Upper lobe of right lung (tissue), 1 donor: ENCODE measurements at regions not wholly inside any gene's neighbourhood (a gene's known extent, or its start where the extent isn't known, plus 50 kb on each side); places are given as distances from the start of the nearest gene placed in this dataset.

ENCODE experiments used
- ATAC-seq: fragments of 200-7000 bp; cut with Tn5 transposase; one replicate; pipeline ENCODE4 v1.9.1; 2020; ENCODE audit warnings: mild to moderate bottlenecking, moderate library complexity
- DNase-seq: peaks from one replicate; pipeline ENCODE4 v3.0.0-alpha.2; 2020
- H3K27ac ChIP-seq: fragments of 200-600 bp; one replicate; pipeline ENCODE4 v1.8.0; 2022
- H3K27me3 ChIP-seq: fragments of 200-600 bp; one replicate; pipeline ENCODE4 v1.8.0; 2022; ENCODE audit warnings: mild to moderate bottlenecking
- H3K36me3 ChIP-seq: fragments of 200-600 bp; one replicate; pipeline ENCODE4 v1.8.0; 2022
- H3K4me1 ChIP-seq: fragments of 200-600 bp; one replicate; pipeline ENCODE4 v1.8.0; 2022
- H3K4me3 ChIP-seq: fragments of 200-600 bp; one replicate; pipeline ENCODE4 v1.8.0; 2022; ENCODE audit warnings: mild to moderate bottlenecking
- H3K9me3 ChIP-seq: fragments of 200-600 bp; one replicate; pipeline ENCODE4 v1.8.0; 2022
- CTCF ChIP-seq: fragments of 200-600 bp; IDR thresholded peaks from one replicate; pipeline ENCODE4 v1.8.0; 2022; ENCODE audit warnings: antibody characterized with exemption
- intact Hi-C: fragments of 100-400 bp; cut with DNase I; formaldehyde crosslinking; loops from one replicate; pipeline ENCODE4 v1.11.0; 2022
- donor health status: DM: no; HTN: yes; CAD: no; lungs with severe emphysema.

DNA sequence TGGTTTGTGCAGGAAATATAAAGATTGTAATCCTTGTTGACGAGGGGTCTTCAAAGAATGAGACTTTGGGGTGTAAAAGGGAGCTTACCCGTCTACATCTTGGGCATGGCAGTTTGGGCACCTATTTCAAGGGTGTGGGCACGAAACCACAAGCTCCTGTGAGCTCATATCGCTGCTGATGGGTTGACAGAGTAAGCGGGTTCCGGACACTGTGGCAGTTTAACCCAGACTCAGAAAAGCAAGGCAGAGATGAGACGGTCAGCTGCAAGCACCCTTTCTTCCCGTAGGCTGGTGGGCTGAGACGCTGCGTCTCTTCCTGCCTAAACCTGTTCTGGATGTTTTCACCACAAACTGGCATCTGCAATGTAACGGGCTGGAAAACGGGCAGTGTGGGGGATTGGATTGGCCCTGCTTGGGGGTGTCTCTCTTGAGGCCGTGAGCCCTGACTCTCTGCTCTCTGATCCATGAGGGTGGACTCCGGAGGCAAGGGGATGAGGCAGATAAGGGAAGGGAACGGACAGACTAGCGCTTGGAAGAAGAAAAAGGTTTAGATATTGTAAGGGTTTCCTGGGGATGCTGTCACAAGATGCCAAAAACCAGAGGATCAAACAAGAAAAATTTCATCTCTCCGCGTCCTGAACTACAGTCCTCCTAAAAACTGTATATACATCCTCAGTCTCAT, 237.5 kb downstream of the SHOX start:
- DNase-seq (no peak), ATAC-seq (no peak)
- no peaks in the 10 kb centered on the region for H3K27me3 ChIP-seq
- H3K4me1 ChIP-seq: no peaks in the 10 kb centered on the region
- no peak for TF ChIP-seq CTCF
- H3K36me3 ChIP-seq: no peaks in the 10 kb centered on the region
- H3K9me3 ChIP-seq: no peaks in the 10 kb centered on the region
- H3K4me3 ChIP-seq: no peak overlapping the region
- intact Hi-C loops: no loop called here
- no peak overlapping the region for H3K27ac ChIP-seq

DNA sequence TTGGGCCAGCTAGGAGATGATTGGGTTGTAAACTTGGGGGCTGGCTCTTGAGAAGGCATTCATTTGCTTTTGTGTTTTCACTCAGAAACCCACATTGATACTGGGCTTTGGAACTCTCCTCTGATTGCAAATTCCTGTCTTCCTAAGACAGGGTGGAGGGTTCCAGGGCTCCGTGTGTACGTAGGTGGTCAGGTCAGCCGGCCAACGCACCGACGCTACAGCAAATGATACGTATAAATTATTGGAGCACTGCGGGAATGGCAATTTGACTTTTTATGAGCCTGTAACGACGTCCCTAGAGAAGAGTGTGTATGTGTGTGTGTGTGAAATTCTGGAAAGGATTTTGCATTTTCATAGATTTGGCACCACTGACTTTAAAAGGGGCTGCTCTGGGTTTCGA, 236.9 kb downstream of the SHOX start:
- no peak for DNase-seq
- Histone ChIP-seq H3K36me3 (no peaks in the 10 kb centered on the region), H3K4me3 (no peak overlapping the region), H3K4me1 (no peaks in the 10 kb centered on the region), H3K9me3 (no peaks in the 10 kb centered on the region), H3K27ac (no peak overlapping the region), H3K27me3 (no peaks in the 10 kb centered on the region)
- ATAC-seq: no peak
- TF ChIP-seq CTCF: no peak
- intact Hi-C loops: no loop called here

GRCh38 chrX:866441-866990, 235.9 kb downstream of the SHOX start:
- TF ChIP-seq CTCF: no peak
- H3K9me3 ChIP-seq: no peaks in the 10 kb centered on the region
- no peaks in the 10 kb centered on the region for H3K36me3 ChIP-seq
- H3K27me3 ChIP-seq: no peaks in the 10 kb centered on the region
- ATAC-seq (no peak), DNase-seq (no peak)
- H3K27ac ChIP-seq: no peak overlapping the region
- intact Hi-C loops: no loop called here
- no peaks in the 10 kb centered on the region for H3K4me1 ChIP-seq
- no peak overlapping the region for H3K4me3 ChIP-seq

DNA sequence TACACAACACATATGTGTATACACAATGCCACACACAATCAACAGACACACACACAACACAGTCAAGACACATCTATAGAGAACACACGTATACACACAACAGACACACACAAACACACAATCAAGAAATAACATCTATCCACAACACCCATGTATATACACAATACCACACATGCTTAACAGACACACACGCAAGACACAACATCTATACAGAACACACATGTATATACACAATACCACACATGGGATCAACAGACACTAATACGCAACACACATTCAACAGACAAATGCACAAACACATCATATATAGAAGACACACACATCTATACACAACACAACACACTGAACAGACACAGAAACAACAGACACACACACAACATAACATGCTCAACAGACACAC, 234.8 kb downstream of the SHOX start:
- intact Hi-C loops: no loop called here
- no peak overlapping the region for H3K4me3 ChIP-seq
- no peaks in the 10 kb centered on the region for H3K27me3 ChIP-seq
- no peaks in the 10 kb centered on the region for H3K4me1 ChIP-seq
- H3K9me3 ChIP-seq: no peaks in the 10 kb centered on the region
- no peaks in the 10 kb centered on the region for H3K36me3 ChIP-seq
- DNase-seq: no peak
- no peak for ATAC-seq
- no peak for TF ChIP-seq CTCF
- H3K27ac ChIP-seq: no peak overlapping the region

DNA sequence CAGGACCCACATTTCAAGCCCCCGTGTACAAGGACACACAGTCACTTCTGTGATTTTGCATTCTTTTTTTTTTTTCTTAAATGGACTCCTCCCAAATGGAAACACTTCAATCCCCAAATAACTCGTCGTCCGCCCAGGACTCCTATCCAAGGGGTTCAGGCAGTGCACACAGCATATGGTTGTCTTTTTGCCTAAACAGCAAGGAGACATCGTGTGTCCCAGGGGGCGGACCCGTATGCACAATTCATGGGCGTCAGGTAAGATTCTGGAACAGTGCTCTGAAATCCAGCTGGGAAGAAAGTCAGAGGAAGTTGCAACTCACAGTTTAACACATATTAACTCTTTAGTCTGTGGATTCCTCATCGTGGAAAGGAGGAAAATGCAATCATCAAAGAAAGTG, 231.3 kb downstream of the SHOX start:
- no peak for TF ChIP-seq CTCF
- intact Hi-C loops: no loop called here
- Histone ChIP-seq H3K9me3 (no peaks in the 10 kb centered on the region), H3K27ac (no peak overlapping the region), H3K4me1 (no peaks in the 10 kb centered on the region), H3K4me3 (no peak overlapping the region), H3K27me3 (no peaks in the 10 kb centered on the region), H3K36me3 (no peaks in the 10 kb centered on the region)
- DNase-seq (no peak), ATAC-seq (no peak)
